NCI-H1436 (cell line): ENCODE measurements at regions not wholly inside any gene's neighbourhood (a gene's known extent, or its start where the extent isn't known, plus 50 kb on each side); places are given as distances from the start of the nearest gene placed in this dataset.
"Not testable (repeated sequence)": the region's sequence is repeated elsewhere in the genome, so short reads cannot be mapped to it uniquely, and the experiment has no call there.

ENCODE experiments used
- DNase-seq: peaks from one replicate; lab custom pipeline; 2025; lab: John Stamatoyannopoulos, UW

GRCh38 chr4:14916554-14917297, 85.6 kb upstream of the CPEB2 start:
- DNase-seq = no peak

DNA sequence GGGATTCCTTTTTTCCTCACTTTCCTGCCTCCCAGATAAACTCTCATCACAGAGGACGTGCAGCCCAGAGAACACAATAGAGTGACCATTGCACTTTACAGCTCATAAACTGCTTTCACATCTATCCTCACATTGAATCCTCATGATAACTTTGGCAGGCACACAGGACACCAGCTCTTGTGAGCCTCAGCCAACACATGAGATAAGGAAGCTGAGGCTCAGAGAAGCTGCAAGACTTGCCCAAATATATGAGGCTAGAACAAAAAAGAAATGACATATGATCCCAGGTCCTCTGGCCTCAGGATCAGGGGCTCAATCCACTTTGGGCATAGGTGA, 85.0 kb upstream of the CPEB2 start:
- DNase-seq = no peak

DNA sequence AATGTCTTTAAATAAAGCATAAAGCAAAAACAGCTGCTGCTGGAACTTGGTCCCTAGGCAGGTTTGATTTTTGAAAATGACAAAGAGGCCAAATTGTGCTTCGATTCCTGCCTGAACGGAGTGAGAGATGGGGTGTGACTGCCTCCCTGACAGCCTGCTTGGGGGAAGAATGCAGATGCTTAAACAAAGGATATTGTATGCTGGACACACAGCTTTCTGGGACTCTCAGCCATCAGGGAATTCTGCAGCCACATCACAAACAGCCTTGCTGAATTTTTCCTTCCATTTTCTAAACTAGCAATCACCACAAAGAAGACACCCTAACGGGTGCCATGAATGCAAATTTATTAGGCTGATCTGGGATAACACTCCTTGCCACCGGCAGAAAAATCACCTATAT, 83.9 kb upstream of the CPEB2 start:
- DNase-seq = no peak

- DNase-seq = no peak
Observed at GRCh38 chr4:14919785-14920184, 82.5 kb upstream of the CPEB2 start.

DNA sequence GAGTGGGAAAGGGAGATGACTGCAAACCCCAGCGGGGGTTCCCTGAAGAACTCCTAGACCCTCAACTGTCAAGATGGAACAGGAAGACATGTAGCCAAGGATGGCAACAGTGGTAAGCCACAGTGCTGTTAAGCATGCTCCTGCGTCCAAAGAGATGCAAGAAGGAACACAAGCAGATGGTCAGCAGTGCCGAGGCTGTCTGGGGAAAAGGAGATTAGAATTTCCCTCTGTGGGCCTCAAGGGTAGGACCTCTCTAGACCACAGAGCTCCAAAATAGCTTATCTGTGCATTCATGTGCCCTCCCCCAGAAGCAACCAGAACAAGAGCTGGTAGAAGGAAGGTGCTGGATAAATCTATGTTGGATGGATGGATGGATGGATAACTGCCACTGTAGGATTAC, 82.0 kb upstream of the CPEB2 start:
- no peak for DNase-seq

GRCh38 chr4:14920759-14921320, 81.4 kb upstream of the CPEB2 start:
- DNase-seq = no peak

GRCh38 chr4:14921781-14922180, 80.5 kb upstream of the CPEB2 start:
- DNase-seq = not testable (repeated sequence)

- DNase-seq = no peak
Observed at GRCh38 chr4:14924076-14924811, 78.0 kb upstream of the CPEB2 start.

GRCh38 chr4:14924812-14925344, 77.4 kb upstream of the CPEB2 start:
- no peak for DNase-seq

DNA sequence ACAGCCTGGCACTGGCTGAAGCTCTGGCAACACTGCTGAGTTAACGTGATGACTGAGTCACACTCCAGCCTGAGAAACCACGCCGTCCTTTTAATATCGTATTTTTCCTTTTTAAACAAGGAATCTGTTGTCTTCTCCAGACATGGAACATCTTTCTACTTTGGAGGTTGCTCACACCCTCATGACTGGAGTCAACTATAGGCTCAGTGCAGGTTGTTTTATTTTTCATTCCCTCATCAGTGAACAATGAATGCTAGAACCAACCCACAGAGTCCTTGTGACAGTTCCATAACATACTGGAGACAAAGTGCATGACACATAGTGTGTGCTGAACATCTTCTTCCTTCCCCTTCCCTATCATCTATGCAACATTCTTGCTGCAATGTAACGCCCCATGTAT, 76.8 kb upstream of the CPEB2 start:
- no peak for DNase-seq

DNA sequence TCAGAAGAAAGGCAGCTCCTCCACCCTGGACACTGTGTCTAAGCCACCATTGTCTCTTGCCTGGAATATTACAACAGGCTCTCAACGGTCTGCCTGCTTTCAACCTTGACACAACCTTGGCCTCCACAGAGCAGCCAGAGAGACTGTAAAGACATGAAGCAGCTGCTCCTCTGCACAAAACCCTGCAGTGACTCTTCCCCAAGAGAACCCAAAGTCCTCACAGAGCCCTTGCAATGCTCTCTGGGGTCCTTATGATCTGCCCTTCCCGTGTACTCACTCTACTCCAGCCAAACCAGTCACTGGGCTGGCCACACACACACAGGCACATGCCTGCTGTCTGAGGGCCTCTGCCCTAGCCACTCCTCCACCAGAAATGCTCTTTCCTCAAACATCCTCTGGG, 75.9 kb upstream of the CPEB2 start:
- DNase-seq = no peak

- no peak for DNase-seq
Observed at GRCh38 chr4:14928035-14928434, 74.2 kb upstream of the CPEB2 start.

DNA sequence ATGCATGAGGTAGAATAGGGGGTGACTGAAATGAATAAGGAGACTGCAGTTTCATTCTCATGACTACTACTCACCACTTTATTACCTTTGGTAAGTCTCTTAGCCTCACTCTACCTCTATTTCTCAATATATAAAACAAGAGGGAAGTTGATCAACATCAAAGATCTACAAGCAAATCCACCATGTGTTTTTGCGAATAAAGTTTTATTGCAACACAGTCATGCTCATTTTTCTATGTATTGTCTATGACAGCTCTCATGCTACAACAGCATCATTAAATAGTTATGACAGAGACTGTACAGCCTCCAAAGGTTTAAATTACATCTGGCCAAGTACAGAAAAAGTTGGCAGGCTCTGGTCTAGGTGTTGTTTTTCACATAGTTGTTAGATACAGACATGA, 72.6 kb upstream of the CPEB2 start:
- no peak for DNase-seq

GRCh38 chr4:14934704-14935390, 67.4 kb upstream of the CPEB2 start:
- DNase-seq = no peak

DNA sequence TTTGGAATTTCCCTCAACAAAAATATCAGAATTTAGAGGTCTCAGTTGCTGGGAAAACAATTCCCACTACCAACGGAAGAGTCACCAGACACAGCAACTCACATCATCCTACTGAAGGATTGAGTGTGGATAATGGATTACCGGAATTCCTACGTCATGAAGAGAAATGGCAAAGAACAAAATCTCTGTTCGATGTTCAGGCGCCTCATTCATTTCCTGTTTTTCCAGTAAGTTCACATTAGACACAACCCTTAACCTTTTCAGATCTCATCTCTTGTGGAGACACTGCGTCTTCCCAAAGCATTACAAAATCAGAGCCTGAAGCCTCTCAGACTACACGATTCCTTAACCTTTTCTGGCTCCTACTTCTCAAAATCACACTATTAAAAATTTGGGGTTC, 58.5 kb upstream of the CPEB2 start:
- no peak for DNase-seq

GRCh38 chr4:14952352-14952751, 49.9 kb upstream of the CPEB2 start:
- no peak for DNase-seq
